ENCODE measurements at regions not wholly inside any gene's neighbourhood (a gene's known extent, or its start where the extent isn't known, plus 50 kb on each side); places are given as distances from the start of the nearest gene placed in this dataset.
"Not testable (repeated sequence)": the region's sequence is repeated elsewhere in the genome, so short reads cannot be mapped to it uniquely, and the experiment has no call there.

- no peak for DNase-seq
Observed at GRCh38 chr10:2214805-2215204, 477.5 kb upstream of the ADARB2 start.

GRCh38 chr10:2214092-2214491 is 476.8 kb upstream of the ADARB2 start:
- DNase-seq = no peak

- no peak for DNase-seq
Observed at GRCh38 chr10:2212244-2212834, 475.0 kb upstream of the ADARB2 start.

GRCh38 chr10:2210088-2210487 is 472.8 kb upstream of the ADARB2 start:
- no peak for DNase-seq

- no peak for DNase-seq
Observed at GRCh38 chr10:2208106-2208505, 470.8 kb upstream of the ADARB2 start.

- DNase-seq = no peak
Observed at GRCh38 chr10:2207246-2207922, 470.1 kb upstream of the ADARB2 start.

GRCh38 chr10:2205406-2205805 is 468.1 kb upstream of the ADARB2 start:
- DNase-seq = no peak

GRCh38 chr10:2202401-2202800 is 465.1 kb upstream of the ADARB2 start:
- DNase-seq = no peak

GRCh38 chr10:2201534-2202099 is 464.3 kb upstream of the ADARB2 start:
- DNase-seq = no peak

GRCh38 chr10:2197663-2198062 is 460.3 kb upstream of the ADARB2 start:
- no peak for DNase-seq

- no peak for DNase-seq
Observed at GRCh38 chr10:2196272-2196671, 458.9 kb upstream of the ADARB2 start.

- not testable (repeated sequence) for DNase-seq
Observed at GRCh38 chr10:2189356-2189755, 452.0 kb upstream of the ADARB2 start.

- no peak for DNase-seq
Observed at GRCh38 chr10:2188371-2188770, 451.0 kb upstream of the ADARB2 start.

- DNase-seq = no peak
Observed at GRCh38 chr10:2173327-2173726, 436.0 kb upstream of the ADARB2 start.

- DNase-seq = no peak
Observed at GRCh38 chr10:2165771-2166460, 428.6 kb upstream of the ADARB2 start.

- DNase-seq = no peak
Observed at GRCh38 chr10:2150288-2150687, 413.0 kb upstream of the ADARB2 start.

- no peak for DNase-seq
Observed at GRCh38 chr10:2145926-2146478, 408.7 kb upstream of the ADARB2 start.

GRCh38 chr10:2145491-2145890 is 408.2 kb upstream of the ADARB2 start:
- DNase-seq = no peak

GRCh38 chr10:2144584-2144983 is 407.3 kb upstream of the ADARB2 start:
- DNase-seq = no peak

- DNase-seq = no peak
Observed at GRCh38 chr10:2143213-2143835, 406.0 kb upstream of the ADARB2 start.

GRCh38 chr10:2139746-2140145 is 402.4 kb upstream of the ADARB2 start:
- DNase-seq = no peak

- DNase-seq = no peak
Observed at GRCh38 chr10:2137549-2138174, 400.3 kb upstream of the ADARB2 start.
